Activated naive CD8-positive, alpha-beta T cell (primary cell): ENCODE measurements at regions not wholly inside any gene's neighbourhood (a gene's known extent, or its start where the extent isn't known, plus 50 kb on each side); places are given as distances from the start of the nearest gene placed in this dataset.
"Not testable (repeated sequence)": the region's sequence is repeated elsewhere in the genome, so short reads cannot be mapped to it uniquely, and the experiment has no call there.

Source experiments
- H3K27ac Mint-ChIP-seq: one replicate; pipeline ENCODE4 v1.8.0; 2021; ENCODE audit warnings: mixed read lengths
- H3K27me3 Mint-ChIP-seq: one replicate; pipeline ENCODE4 v1.8.0; 2021; ENCODE audit warnings: mixed read lengths
- H3K36me3 Mint-ChIP-seq: one replicate; pipeline ENCODE4 v1.8.0; 2021; ENCODE audit warnings: mixed read lengths
- H3K4me1 Mint-ChIP-seq: one replicate; pipeline ENCODE4 v1.8.0; 2021; ENCODE audit warnings: low read depth, mixed read lengths
- H3K4me3 Mint-ChIP-seq: one replicate; pipeline ENCODE4 v1.8.0; 2021; ENCODE audit warnings: mild to moderate bottlenecking, mixed read lengths
- H3K9me3 Mint-ChIP-seq: one replicate; pipeline ENCODE4 v1.8.0; 2021; ENCODE audit warnings: low read depth, mixed read lengths

DNA sequence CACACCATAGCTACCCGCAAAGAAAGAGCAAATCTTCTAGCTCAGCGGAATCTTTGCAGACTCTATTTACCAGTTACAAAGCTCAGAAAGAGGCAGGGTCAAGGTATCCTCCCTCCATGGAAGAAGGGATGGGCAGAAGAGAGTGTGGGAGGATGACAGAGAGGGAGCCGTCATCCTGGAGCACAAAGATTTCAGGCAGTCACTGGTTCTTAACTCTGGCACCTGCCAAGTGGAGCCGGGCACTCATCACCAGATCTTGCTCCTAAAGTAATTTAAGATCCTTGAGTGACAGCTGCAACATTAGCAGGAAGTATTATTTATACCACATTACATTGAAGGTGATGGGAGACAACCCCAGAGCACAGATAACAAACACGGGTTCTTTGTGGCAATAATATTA lies 102.5 kb upstream of the NBPF26 start:
- not testable (repeated sequence) for H3K4me1 Mint-ChIP-seq, H3K27me3 Mint-ChIP-seq

GRCh38 chr1:120623539-120623938 lies 100.2 kb upstream of the NBPF26 start:
- H3K27me3 Mint-ChIP-seq, H3K27ac Mint-ChIP-seq, H3K36me3 Mint-ChIP-seq, H3K9me3 Mint-ChIP-seq, H3K4me1 Mint-ChIP-seq, H3K4me3 Mint-ChIP-seq: not testable (repeated sequence)

More for the DNA sequence above, 102.5 kb upstream of the NBPF26 start:
- H3K4me3 Mint-ChIP-seq, H3K27ac Mint-ChIP-seq, H3K9me3 Mint-ChIP-seq, H3K36me3 Mint-ChIP-seq: not testable (repeated sequence)

GRCh38 chr1:120624565-120625064 lies 99.1 kb upstream of the NBPF26 start:
- not testable (repeated sequence) for H3K36me3 Mint-ChIP-seq, H3K27ac Mint-ChIP-seq, H3K4me3 Mint-ChIP-seq

GRCh38 chr1:120629832-120630455 lies 93.8 kb upstream of the NBPF26 start:
- H3K9me3 Mint-ChIP-seq, H3K27ac Mint-ChIP-seq, H3K4me3 Mint-ChIP-seq, H3K36me3 Mint-ChIP-seq, H3K4me1 Mint-ChIP-seq, H3K27me3 Mint-ChIP-seq: not testable (repeated sequence)

More at GRCh38 chr1:120624565-120625064, 99.1 kb upstream of the NBPF26 start:
- H3K9me3 Mint-ChIP-seq, H3K27me3 Mint-ChIP-seq, H3K4me1 Mint-ChIP-seq: not testable (repeated sequence)

GRCh38 chr1:120634816-120635806 lies 88.6 kb upstream of the NBPF26 start:
- H3K4me1 Mint-ChIP-seq, H3K9me3 Mint-ChIP-seq, H3K27me3 Mint-ChIP-seq, H3K4me3 Mint-ChIP-seq, H3K36me3 Mint-ChIP-seq, H3K27ac Mint-ChIP-seq: not testable (repeated sequence)

DNA sequence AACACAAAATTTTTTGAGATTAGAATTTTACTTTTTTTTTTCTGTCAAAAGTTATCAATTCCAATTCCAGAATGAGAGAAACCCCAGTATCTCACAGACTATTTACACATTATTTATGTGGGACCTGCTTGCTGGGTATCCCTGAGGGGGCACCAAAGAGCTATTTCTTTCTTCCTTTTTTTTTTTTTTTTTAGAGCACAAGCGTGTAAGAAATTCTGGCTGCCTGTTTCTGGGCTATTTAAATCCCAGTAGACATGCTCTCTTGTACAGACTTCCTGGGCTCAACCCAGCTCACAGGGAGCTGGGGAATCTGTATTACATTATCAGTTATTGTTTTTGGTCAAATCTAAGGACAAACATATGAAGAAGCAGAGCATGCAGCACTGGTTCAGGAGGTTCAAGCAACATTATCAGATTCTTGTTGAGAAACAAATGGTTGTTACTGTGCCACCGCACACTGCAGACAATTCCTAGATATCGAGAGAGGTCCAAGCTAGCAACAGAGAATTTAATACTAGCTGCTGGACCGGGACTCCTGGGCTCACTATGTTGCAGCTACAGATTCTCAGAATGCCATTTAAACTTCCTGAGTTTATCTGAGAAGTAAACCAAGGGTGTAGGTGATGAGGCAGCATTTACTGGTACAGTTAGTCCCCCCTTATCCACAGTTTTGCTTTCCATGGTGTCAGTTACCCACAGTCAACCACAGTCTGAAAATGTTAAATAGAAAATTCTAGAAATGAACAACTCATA lies 83.3 kb upstream of the NBPF26 start:
- H3K27me3 Mint-ChIP-seq, H3K4me1 Mint-ChIP-seq, H3K9me3 Mint-ChIP-seq, H3K36me3 Mint-ChIP-seq, H3K27ac Mint-ChIP-seq, H3K4me3 Mint-ChIP-seq: not testable (repeated sequence)

DNA sequence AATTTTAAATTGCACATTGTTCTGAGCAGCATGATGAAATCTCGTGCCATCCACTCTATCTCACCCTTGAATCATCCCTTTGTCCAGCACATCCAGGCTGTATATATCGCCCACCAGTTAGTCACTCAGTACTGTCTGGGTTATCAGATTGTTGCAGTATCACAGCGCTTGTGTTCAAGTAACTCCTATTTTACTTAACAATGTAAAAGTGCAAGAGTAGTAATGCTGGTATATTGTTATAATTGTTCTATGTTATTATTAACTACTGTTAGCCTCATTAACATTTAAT lies 82.8 kb upstream of the NBPF26 start:
- not testable (repeated sequence) for H3K4me3 Mint-ChIP-seq, H3K36me3 Mint-ChIP-seq, H3K27me3 Mint-ChIP-seq, H3K9me3 Mint-ChIP-seq, H3K27ac Mint-ChIP-seq, H3K4me1 Mint-ChIP-seq

GRCh38 chr1:120647182-120647581 lies 76.6 kb upstream of the NBPF26 start:
- not testable (repeated sequence) for H3K36me3 Mint-ChIP-seq, H3K27me3 Mint-ChIP-seq, H3K4me3 Mint-ChIP-seq, H3K9me3 Mint-ChIP-seq, H3K27ac Mint-ChIP-seq, H3K4me1 Mint-ChIP-seq

DNA sequence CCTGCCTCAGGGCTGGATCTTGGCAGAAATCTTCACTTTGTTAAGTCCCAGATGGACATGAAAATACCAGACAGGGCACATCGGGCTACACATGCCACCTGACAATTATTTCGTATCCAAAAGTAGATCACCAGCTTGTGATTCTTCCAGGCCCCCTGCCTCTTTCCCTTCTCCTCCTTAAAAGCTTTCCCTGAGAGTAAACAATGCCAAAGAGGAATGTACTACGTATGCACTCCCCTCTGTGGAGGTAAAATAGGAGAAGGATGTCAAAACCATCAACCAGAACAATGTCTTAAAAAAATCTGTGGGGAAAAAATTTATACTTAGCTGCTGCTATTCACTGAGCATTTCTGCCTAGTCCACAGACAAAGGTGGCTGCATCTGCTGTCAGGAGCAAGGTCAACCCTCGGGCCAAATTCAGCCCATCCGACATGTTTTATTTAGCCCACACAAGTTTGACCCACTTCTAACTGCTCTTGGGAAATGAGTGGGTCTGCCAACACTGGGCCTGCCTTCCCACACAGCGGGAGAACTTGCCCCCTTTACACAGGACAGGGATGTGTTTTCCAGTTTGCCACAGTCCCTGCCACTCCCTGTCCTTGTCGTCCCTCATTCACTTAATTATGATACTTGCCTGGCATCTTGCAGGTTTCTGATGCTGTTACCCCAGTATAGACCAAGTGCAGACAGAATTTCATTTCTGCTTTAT lies 74.7 kb upstream of the NBPF26 start:
- not testable (repeated sequence) for H3K36me3 Mint-ChIP-seq, H3K27ac Mint-ChIP-seq, H3K27me3 Mint-ChIP-seq, H3K4me1 Mint-ChIP-seq, H3K9me3 Mint-ChIP-seq, H3K4me3 Mint-ChIP-seq

GRCh38 chr1:120649730-120650129 lies 74.0 kb upstream of the NBPF26 start:
- not testable (repeated sequence) for H3K27me3 Mint-ChIP-seq, H3K9me3 Mint-ChIP-seq, H3K4me1 Mint-ChIP-seq, H3K36me3 Mint-ChIP-seq, H3K27ac Mint-ChIP-seq, H3K4me3 Mint-ChIP-seq

DNA sequence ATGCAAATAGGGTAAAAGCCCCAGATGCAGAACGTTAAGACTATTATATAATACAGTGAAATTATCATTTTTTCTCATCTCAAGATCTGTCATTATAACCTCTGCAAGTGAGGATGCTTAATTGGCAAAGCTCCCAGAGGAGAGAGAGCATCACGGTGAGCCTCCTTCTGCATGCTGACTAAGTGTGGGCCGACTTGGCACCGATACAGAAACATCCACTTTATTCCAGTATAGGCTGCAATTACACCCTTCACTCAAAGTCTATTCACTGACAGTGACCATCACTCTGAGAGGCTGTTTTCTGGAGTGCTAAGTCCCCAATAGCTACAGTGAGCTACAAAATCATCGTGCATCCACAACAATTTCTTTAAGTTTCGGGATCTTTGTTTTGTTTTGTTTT lies 69.6 kb upstream of the NBPF26 start:
- H3K4me1 Mint-ChIP-seq, H3K36me3 Mint-ChIP-seq: not testable (repeated sequence)

GRCh38 chr1:120655394-120655793 lies 68.4 kb upstream of the NBPF26 start:
- H3K4me3 Mint-ChIP-seq, H3K4me1 Mint-ChIP-seq, H3K9me3 Mint-ChIP-seq, H3K27me3 Mint-ChIP-seq, H3K36me3 Mint-ChIP-seq, H3K27ac Mint-ChIP-seq: not testable (repeated sequence)

More for the DNA sequence above, 69.6 kb upstream of the NBPF26 start:
- H3K27me3 Mint-ChIP-seq, H3K4me3 Mint-ChIP-seq, H3K9me3 Mint-ChIP-seq, H3K27ac Mint-ChIP-seq: not testable (repeated sequence)

DNA sequence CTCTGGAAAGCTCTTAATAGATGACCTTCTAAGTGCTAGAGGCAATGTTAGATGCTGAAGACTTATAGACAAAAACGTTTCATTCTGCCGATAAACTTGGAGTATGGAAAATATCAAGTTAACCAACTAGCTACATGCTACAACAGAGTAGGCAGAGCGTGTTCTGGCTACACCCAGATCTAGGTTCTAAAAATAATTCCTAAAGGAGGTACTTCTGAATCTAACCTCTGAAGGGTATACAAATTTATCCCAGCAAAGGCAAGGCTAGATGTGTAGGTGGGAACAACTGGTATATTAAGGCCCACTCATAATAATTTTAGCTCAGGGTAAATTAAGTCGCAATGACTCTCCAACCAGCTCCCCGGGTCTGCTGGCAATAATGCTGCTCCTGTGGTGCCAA lies 67.6 kb upstream of the NBPF26 start:
- H3K9me3 Mint-ChIP-seq, H3K4me1 Mint-ChIP-seq, H3K4me3 Mint-ChIP-seq, H3K36me3 Mint-ChIP-seq, H3K27me3 Mint-ChIP-seq, H3K27ac Mint-ChIP-seq: not testable (repeated sequence)

DNA sequence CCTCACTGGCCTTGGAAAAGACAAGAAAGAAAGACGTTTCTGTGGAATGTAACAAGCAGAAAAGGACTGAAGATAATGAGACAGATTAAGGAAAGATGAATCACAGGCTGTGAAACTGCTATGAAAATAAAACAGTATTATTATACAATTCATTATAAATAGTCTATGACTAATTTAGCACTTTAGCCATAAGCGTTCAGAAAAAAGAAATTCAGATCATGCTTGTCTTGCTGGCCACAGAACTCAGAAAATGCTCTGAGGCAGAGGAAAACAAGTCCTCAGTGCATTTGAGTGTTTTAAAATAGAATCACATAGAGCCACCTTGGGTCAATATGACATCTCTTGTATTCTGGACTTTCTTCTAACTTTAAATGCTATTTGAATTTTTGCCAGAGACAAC lies 65.9 kb upstream of the NBPF26 start:
- not testable (repeated sequence) for H3K4me3 Mint-ChIP-seq, H3K9me3 Mint-ChIP-seq, H3K4me1 Mint-ChIP-seq, H3K27ac Mint-ChIP-seq, H3K27me3 Mint-ChIP-seq, H3K36me3 Mint-ChIP-seq

DNA sequence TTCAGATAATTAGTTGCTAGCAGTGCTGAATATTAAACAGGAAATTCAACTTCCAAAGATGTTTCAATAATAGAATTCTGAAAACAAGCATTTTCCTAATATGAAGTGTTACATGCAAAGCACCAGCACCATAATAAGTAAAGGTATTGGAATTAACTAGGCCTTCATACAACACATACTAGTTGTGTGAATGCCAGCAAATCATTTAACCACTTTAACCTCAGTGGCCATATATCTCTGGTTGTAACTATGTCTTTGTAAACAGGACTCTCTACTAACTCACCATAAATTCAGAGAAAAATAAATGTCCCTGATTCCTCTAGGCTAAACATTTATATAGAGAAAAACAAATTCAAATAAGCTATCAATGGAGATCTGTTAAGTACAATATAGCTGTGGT lies 65.1 kb upstream of the NBPF26 start:
- not testable (repeated sequence) for H3K36me3 Mint-ChIP-seq, H3K27me3 Mint-ChIP-seq, H3K9me3 Mint-ChIP-seq, H3K27ac Mint-ChIP-seq, H3K4me1 Mint-ChIP-seq, H3K4me3 Mint-ChIP-seq
